Endothelial cell of umbilical vein (primary cell): ENCODE measurements at regions not wholly inside any gene's neighbourhood (a gene's known extent, or its start where the extent isn't known, plus 50 kb on each side); places are given as distances from the start of the nearest gene placed in this dataset.

Source experiments
- BruUV-seq: library from RNA; stranded (reverse); fragments of 400-500 nt; replicated peaks from 2 replicates; lab custom pipeline; 2021; lab: Mats Ljungman, UMichigan
- CTCF ChIA-PET: fragments of 300-600, 350-600 bp; sonication (Branson Sonifier 250); formaldehyde crosslinking; loops from one replicate; lab custom pipeline; 2021; ENCODE audit warnings: antibody characterized with exemption, inconsistent platforms; lab: Charles Lee
- POLR2A ChIA-PET: fragments of 300-600, 350-600 bp; sonication (Branson Sonifier 250); formaldehyde crosslinking; loops from one replicate; lab custom pipeline; 2021; ENCODE audit warnings: antibody characterized with exemption, inconsistent platforms; lab: Charles Lee
- DNase-seq: peaks from one replicate; pipeline ENCODE4 v3.0.0-alpha.2; 2011; ENCODE audit warnings: low read depth, low spot score
- FAIRE-seq: peaks from 2 replicates; lab custom pipeline; 2011; peaks lifted over from hg19 to GRCh38; lab: Jason Lieb, UNC
- H2AFZ ChIP-seq: 2 replicates; pipeline ENCODE4 v1.6.0; 2012; ENCODE audit warnings: low read depth, low read length, control low read depth, inconsistent platforms
- H3K27ac ChIP-seq: 2 replicates; pipeline ENCODE4 v1.5.1; 2011; ENCODE audit warnings: low read depth, mild to moderate bottlenecking, control low read depth, low read length, moderate library complexity; ENCODE audit not compliant: insufficient read depth
- H3K27me3 ChIP-seq, 2 experiments: 2 replicates each; pipeline versions ENCODE4 v1.6.0 to v1.6.1; 2011; ENCODE audit warnings: low read length in 2 of 2, mixed read lengths in 1 of 2; ENCODE audit not compliant: control insufficient read depth in 2 of 2, insufficient read depth in 2 of 2
- H3K36me3 ChIP-seq, 2 experiments: 2 replicates in 1 of 2; 3 replicates in 1 of 2; pipeline ENCODE4 v1.5.1; 2011; ENCODE audit warnings: low read length in 2 of 2, mild to moderate bottlenecking in 1 of 2, moderate library complexity in 1 of 2; ENCODE audit not compliant: control insufficient read depth in 2 of 2, insufficient read depth in 2 of 2; ENCODE audit errors: extremely low read depth in 1 of 2
- H3K4me1 ChIP-seq: 3 replicates; pipeline ENCODE4 v1.5.1; 2011; ENCODE audit warnings: mild to moderate bottlenecking, low read length; ENCODE audit not compliant: control insufficient read depth, insufficient read depth; ENCODE audit errors: extremely low read depth
- H3K4me2 ChIP-seq: 2 replicates; pipeline ENCODE4 v1.6.1; 2011; ENCODE audit warnings: low read length, control low read depth, mixed read lengths; ENCODE audit not compliant: insufficient read depth
- H3K4me3 ChIP-seq, 3 experiments: fragments of 200-600 bp in 1 of 3; sonication (generic), shearing (Covaris generic) in 1 of 3; replicated peaks in 1 of 3; 2 replicates each; pipeline ENCODE4 v1.5.1; 2011 to 2016; ENCODE audit warnings: control low read depth in 3 of 3, low read length in 3 of 3, mild to moderate bottlenecking in 2 of 3, inconsistent platforms in 1 of 3, low read depth in 1 of 3, moderate library complexity in 1 of 3; ENCODE audit not compliant: insufficient read depth in 1 of 3
- H3K79me2 ChIP-seq: 2 replicates; pipeline ENCODE4 v1.6.0; 2012; ENCODE audit warnings: low read length, inconsistent platforms; ENCODE audit not compliant: control insufficient read depth, insufficient read depth
- H3K9ac ChIP-seq: replicated peaks from 2 replicates; pipeline ENCODE3; 2011; ENCODE audit warnings: low read length, control low read depth; ENCODE audit not compliant: insufficient read depth; ENCODE audit errors: extremely low read depth
- H3K9me1 ChIP-seq: replicated peaks from 3 replicates; pipeline ENCODE4 v1.6.0; 2011; ENCODE audit warnings: mild to moderate bottlenecking, low read length; ENCODE audit not compliant: control insufficient read depth, insufficient read depth; ENCODE audit errors: extremely low read depth
- H3K9me3 ChIP-seq: replicated peaks from 2 replicates; pipeline ENCODE4 v1.5.1; 2012; ENCODE audit warnings: low read length, inconsistent platforms; ENCODE audit not compliant: control insufficient read depth, insufficient read depth
- H4K20me1 ChIP-seq: replicated peaks from 2 replicates; pipeline ENCODE3; 2011; ENCODE audit warnings: mild to moderate bottlenecking, low read length; ENCODE audit not compliant: control insufficient read depth, insufficient read depth; ENCODE audit errors: extremely low read depth
- EZH2 ChIP-seq: IDR thresholded peaks from 2 replicates; pipeline ENCODE4 v1.6.1; 2012; ENCODE audit warnings: borderline replicate concordance, low read depth, mild to moderate bottlenecking, moderate library complexity, low read length, inconsistent platforms; ENCODE audit not compliant: severe bottlenecking
- FOS ChIP-seq: IDR thresholded peaks from 2 replicates; pipeline ENCODE4 v1.6.1; 2011; ENCODE audit warnings: mild to moderate bottlenecking, low read length, moderate library complexity, borderline replicate concordance; ENCODE audit not compliant: insufficient read depth
- GATA2 ChIP-seq: IDR thresholded peaks from 2 replicates; pipeline ENCODE4 v1.7.0; 2011; ENCODE audit warnings: low read depth, mild to moderate bottlenecking, moderate library complexity, mixed read lengths, low read length; ENCODE audit not compliant: insufficient read length, insufficient read depth
- JUN ChIP-seq: IDR thresholded peaks from 2 replicates; pipeline ENCODE4 v1.6.1; 2011; ENCODE audit warnings: borderline replicate concordance, low read depth; ENCODE audit not compliant: insufficient read length, insufficient read depth
- MAX ChIP-seq: IDR thresholded peaks from 2 replicates; pipeline ENCODE4 v1.6.1; 2011; ENCODE audit not compliant: insufficient read depth, insufficient read length
- MYC ChIP-seq: IDR thresholded peaks from one replicate; pipeline ENCODE4 v1.6.1; 2011; ENCODE audit warnings: mild to moderate bottlenecking, low read depth, low read length
- POLR2A ChIP-seq: IDR thresholded peaks from 2 replicates; pipeline ENCODE4 v1.6.1; 2012; ENCODE audit warnings: low read depth, mild to moderate bottlenecking, control low read depth, low read length
- POLR2AphosphoS5 ChIP-seq: IDR thresholded peaks from 2 replicates; pipeline ENCODE4 v1.6.1; 2012; ENCODE audit warnings: low read depth, mild to moderate bottlenecking, control low read depth, low read length, moderate library complexity; ENCODE audit not compliant: insufficient read depth
- dilution Hi-C: fragments of 300-500 bp; cut with MboI; formaldehyde crosslinking; loops from one replicate; pipeline ENCODE4 v1.15.0; 2019; ENCODE audit warnings: low sequenced_read_pairs; ENCODE audit not compliant: extremely low pct_ligation_motif_present
- intact Hi-C: fragments of 100-400 bp; cut with micrococcal nuclease; formaldehyde crosslinking; loops from one replicate; pipeline ENCODE4 v1.10.0; 2022
- TF ChIP-seq, protein P1 (sequence below), 2 donors: IDR thresholded peaks; 1 replicate in 1 of 2; 2 replicates in 1 of 2; pipeline ENCODE4 v1.5.1; 2011; ENCODE audit warnings: low read length in 2 of 2, mild to moderate bottlenecking in 2 of 2, moderate library complexity in 2 of 2, control low read depth in 1 of 2, inconsistent platforms in 1 of 2, low read depth in 1 of 2; ENCODE audit not compliant: insufficient read depth in 1 of 2; ENCODE audit errors: extremely low read depth in 1 of 2

- CTCF ChIA-PET, result no interaction called here
- Histone ChIP-seq H3K79me2 (no peaks in the 10 kb centered on the region), H3K27me3 (no peaks in the 10 kb centered on the region), H3K9me1 (no peaks in the 10 kb centered on the region), H3K4me2 (no peak overlapping the region), H3K36me3 (no peaks in the 10 kb centered on the region), H3K4me3 (no peak overlapping the region), H4K20me1 (no peaks in the 10 kb centered on the region), H3K4me1 (no peaks in the 10 kb centered on the region), H2AFZ (no peak overlapping the region), H3K27ac (no peak overlapping the region), H3K9ac (no peak overlapping the region), H3K9me3 (no peaks in the 10 kb centered on the region)
- BruUV-seq, result no TSS peak
- POLR2A ChIA-PET, result no interaction called here
- no peak for TF ChIP-seq POLR2A
- TF ChIP-seq FOS, result no peak
- dilution Hi-C loops (no loop called here), intact Hi-C loops (no loop called here)
- no peak for DNase-seq
- FAIRE-seq, result no peak
Observed at GRCh38 chr1:79646880-79647279, 640.4 kb upstream of the ADGRL4 start.

DNA sequence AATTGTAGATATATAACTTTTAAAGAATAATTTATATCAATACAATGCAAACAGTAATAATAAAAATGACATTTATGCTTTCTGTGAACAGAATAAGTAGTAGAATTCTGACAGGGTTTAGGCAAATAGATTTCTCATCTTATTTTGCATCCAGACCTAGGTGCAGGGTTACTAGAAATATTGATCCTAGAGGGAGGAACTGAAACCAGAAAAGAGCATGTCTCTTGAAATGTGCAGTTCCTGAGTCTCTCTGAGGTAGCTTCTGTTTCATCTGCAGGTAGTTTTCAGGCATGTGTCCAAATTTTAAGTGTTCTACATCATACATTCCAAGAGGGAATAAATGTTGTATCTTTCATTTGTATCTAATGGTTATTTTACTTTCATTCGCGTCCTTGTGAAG, 631.9 kb upstream of the ADGRL4 start:
- no peak for FAIRE-seq
- Histone ChIP-seq H3K27me3 (no peaks in the 10 kb centered on the region), H4K20me1 (no peaks in the 10 kb centered on the region), H3K4me1 (no peaks in the 10 kb centered on the region), H3K79me2 (no peaks in the 10 kb centered on the region), H3K4me2 (no peak overlapping the region), H3K36me3 (no peaks in the 10 kb centered on the region), H3K9me1 (no peaks in the 10 kb centered on the region), H3K9me3 (no peaks in the 10 kb centered on the region), H3K9ac (no peak overlapping the region), H2AFZ (no peak overlapping the region), H3K4me3 (no peak overlapping the region), H3K27ac (no peak overlapping the region)
- DNase-seq, result no peak
- dilution Hi-C loops (no loop called here), intact Hi-C loops (no loop called here)
- no TSS peak for BruUV-seq
- ChIA-PET CTCF (no interaction called here), POLR2A (no interaction called here)
- TF ChIP-seq GATA2 (no peak), JUN (no peak), POLR2AphosphoS5 (no peak), FOS (no peak), MAX (no peak), POLR2A (no peak), EZH2 (no peak), MYC (no peak)
- TF ChIP-seq, protein P1, sequence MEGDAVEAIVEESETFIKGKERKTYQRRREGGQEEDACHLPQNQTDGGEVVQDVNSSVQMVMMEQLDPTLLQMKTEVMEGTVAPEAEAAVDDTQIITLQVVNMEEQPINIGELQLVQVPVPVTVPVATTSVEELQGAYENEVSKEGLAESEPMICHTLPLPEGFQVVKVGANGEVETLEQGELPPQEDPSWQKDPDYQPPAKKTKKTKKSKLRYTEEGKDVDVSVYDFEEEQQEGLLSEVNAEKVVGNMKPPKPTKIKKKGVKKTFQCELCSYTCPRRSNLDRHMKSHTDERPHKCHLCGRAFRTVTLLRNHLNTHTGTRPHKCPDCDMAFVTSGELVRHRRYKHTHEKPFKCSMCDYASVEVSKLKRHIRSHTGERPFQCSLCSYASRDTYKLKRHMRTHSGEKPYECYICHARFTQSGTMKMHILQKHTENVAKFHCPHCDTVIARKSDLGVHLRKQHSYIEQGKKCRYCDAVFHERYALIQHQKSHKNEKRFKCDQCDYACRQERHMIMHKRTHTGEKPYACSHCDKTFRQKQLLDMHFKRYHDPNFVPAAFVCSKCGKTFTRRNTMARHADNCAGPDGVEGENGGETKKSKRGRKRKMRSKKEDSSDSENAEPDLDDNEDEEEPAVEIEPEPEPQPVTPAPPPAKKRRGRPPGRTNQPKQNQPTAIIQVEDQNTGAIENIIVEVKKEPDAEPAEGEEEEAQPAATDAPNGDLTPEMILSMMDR (IDR thresholded peaks at IDR 0.05; ENCODE audit: extremely low read depth in 1 of 2, insufficient read depth in 1 of 2, low read depth in 1 of 2, low read length in 2 of 2), result no peak
